Spinal cord (tissue), 9 donors: ENCODE measurements at regions not wholly inside any gene's neighbourhood (a gene's known extent, or its start where the extent isn't known, plus 50 kb on each side); places are given as distances from the start of the nearest gene placed in this dataset.
"Not testable (repeated sequence)": the region's sequence is repeated elsewhere in the genome, so short reads cannot be mapped to it uniquely, and the experiment has no call there.

ENCODE experiments used
- DNase-seq, 6 donors: peaks; one replicate each; pipeline versions ENCODE4 v3.0.0 to v3.0.0-alpha.2; 2013 to 2015; ENCODE audit warnings: low spot score in 6 of 6, low read depth in 4 of 6
- H3K27ac ChIP-seq: one replicate; pipeline ENCODE4 v1.5.1; 2013; ENCODE audit warnings: low read depth, low read length, control low read depth
- H3K27me3 ChIP-seq: one replicate; pipeline ENCODE4 v1.6.1; 2013; ENCODE audit warnings: low read length; ENCODE audit not compliant: control insufficient read depth, insufficient read depth
- H3K36me3 ChIP-seq: one replicate; pipeline ENCODE4 v1.6.1; 2013; ENCODE audit warnings: low read length; ENCODE audit not compliant: control insufficient read depth, insufficient read depth
- H3K4me1 ChIP-seq: one replicate; pipeline ENCODE4 v1.6.1; 2013; ENCODE audit warnings: low read length; ENCODE audit not compliant: control insufficient read depth, insufficient read depth
- H3K4me3 ChIP-seq: one replicate; pipeline ENCODE4 v1.5.1; 2013; ENCODE audit warnings: low read depth, low read length, control low read depth
- H3K9me3 ChIP-seq: one replicate; pipeline ENCODE4 v1.6.1; 2013; ENCODE audit warnings: low read length; ENCODE audit not compliant: control insufficient read depth, insufficient read depth
- WGBS: methylation state at CpG from one replicate; pipeline ENCODE4 v1.1.5; 2013; ENCODE audit warnings: missing lambda C conversion rate; ENCODE audit not compliant: insufficient coverage; 5-methylcytosine and 5-hydroxymethylcytosine counted together
- donor health status: healthy.

DNA sequence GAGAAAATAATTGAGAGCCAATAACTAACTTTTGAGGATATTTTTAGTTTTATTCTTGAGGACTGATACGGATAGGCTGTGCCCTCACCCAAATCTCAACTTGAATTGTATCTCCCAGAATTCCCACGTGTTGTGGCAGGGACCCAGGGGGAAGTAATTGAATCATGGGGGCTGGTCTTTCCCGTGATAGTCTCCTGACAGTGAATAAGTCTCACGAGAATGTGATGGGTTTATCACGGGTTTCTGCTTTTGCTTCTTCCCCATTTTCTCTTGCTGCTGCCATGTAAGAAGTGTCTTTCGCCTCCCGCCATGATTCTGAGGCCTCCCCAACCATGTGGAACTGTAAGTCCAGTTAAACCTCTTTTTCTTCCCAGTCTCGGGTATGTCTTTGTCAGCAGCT is 292.3 kb upstream of the TFAP2D start:
- WGBS = 97% methylated on average over 7 of the region's 8 CpGs
- not testable (repeated sequence) for H3K36me3 ChIP-seq, H3K27me3 ChIP-seq, H3K4me3 ChIP-seq, H3K4me1 ChIP-seq, H3K27ac ChIP-seq, DNase-seq, H3K9me3 ChIP-seq

DNA sequence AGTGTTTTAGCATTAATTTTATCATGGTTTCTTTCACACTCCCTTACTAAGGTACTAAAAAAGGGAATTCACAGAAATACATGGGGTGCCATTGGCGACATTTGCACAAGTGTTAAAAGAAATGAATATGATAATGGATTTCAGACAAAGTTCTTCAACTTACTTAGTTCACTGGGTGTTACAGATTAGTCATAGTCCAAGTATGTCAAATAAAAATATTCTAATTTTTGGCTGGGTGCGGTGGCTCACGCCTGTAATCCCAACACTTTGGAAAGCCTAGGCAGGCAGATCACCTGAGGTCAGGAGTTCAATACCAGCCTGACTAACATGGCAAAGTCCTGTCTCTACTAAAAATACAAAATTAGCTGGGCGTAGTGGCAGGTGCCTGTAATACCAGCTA is 286.1 kb upstream of the TFAP2D start:
- Histone ChIP-seq H3K36me3 (no peaks in the 10 kb centered on the region), H3K4me1 (no peaks in the 10 kb centered on the region), H3K9me3 (no peaks in the 10 kb centered on the region), H3K27me3 (no peaks in the 10 kb centered on the region), H3K4me3 (no peak overlapping the region), H3K27ac (no peak overlapping the region)
- no peak for DNase-seq
- WGBS = 97% methylated on average over 3 of the region's 4 CpGs

DNA sequence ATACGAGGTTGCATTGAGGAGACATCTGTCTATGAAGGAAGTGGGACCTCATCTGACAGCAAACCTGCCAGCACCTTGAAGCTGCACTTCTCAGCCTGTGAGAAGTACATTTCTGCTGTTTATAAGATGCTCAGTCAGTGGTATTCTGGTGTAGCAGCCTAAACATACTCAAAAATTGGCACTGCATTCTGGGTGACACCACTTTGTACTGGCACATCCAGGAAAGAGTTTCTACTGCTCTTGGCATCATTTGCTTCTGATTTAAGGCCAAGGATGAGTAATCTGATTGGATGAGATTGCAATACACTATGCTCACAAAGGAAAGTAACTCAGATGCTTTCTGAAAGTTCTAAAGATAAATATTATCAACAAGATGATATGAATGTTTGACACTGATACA is 275.4 kb upstream of the TFAP2D start:
- Histone ChIP-seq H3K27me3 (no peaks in the 10 kb centered on the region), H3K27ac (no peak overlapping the region), H3K4me1 (no peaks in the 10 kb centered on the region), H3K9me3 (no peaks in the 10 kb centered on the region), H3K4me3 (no peak overlapping the region), H3K36me3 (no peaks in the 10 kb centered on the region)
- no CpG with 5 or more reads among the region's 1 CpG for WGBS
- DNase-seq = peak in 1 of 6 donors; percentile 74

DNA sequence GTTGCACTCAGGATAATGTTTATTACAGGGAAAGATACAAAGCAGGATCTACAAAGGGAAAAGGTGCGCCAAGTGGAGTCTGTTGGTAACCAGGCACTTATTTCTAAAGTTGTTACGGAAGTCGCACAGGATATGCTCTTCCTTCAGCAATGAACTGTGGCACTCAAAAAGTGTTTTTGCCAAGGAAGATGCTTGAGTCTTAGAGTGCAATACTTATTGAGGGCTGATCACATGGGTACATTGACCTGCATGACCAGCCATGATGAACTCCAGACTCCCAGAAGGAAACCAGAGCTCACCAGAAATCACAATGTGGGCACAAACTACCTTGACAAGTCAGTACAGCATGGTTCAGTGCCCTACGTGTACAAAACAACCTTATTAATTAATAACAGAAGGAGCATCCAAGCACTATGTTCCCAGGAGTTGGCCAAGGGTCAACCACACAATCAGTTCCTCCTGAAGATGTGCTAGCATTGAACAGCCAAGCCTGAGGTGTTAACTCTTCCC is 270.7 kb upstream of the TFAP2D start:
- Histone ChIP-seq H3K27me3 (no peaks in the 10 kb centered on the region), H3K4me1 (no peaks in the 10 kb centered on the region), H3K27ac (no peak overlapping the region), H3K4me3 (no peak overlapping the region), H3K9me3 (no peaks in the 10 kb centered on the region), H3K36me3 (no peaks in the 10 kb centered on the region)
- DNase-seq = no peak
- 100% methylated on average over 3 of the region's 4 CpGs for WGBS

DNA sequence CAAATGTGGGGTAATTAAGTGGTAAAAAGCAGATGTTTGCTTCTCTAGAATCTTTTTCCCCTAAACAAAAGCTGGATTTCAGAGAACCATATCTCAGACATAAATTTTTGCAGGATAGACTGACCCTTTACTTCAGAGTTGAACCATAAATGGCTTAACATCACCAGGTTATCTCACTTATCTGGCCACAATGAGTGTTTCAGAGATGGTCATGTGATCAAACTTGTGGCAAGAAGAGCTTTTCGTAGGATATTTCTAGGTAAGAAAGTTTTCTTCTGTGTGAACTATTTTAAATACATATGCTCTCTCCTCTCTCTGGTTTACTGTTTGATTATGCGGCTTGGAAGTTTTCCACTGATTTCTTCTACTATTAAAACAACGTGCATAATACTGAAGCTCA is 270.2 kb upstream of the TFAP2D start:
- Histone ChIP-seq H3K4me3 (no peak overlapping the region), H3K4me1 (no peaks in the 10 kb centered on the region), H3K9me3 (no peaks in the 10 kb centered on the region), H3K36me3 (no peaks in the 10 kb centered on the region), H3K27ac (no peak overlapping the region), H3K27me3 (no peaks in the 10 kb centered on the region)
- no CpG with 5 or more reads among the region's 3 CpGs for WGBS
- no peak for DNase-seq

GRCh38 chr6:50449128-50449527 is 264.2 kb upstream of the TFAP2D start:
- no peak for DNase-seq
- no peaks in the 10 kb centered on the region for H3K9me3 ChIP-seq
- no peaks in the 10 kb centered on the region for H3K4me1 ChIP-seq
- no peak overlapping the region for H3K4me3 ChIP-seq
- no CpG with 5 or more reads among the region's 2 CpGs for WGBS
- no peaks in the 10 kb centered on the region for H3K27me3 ChIP-seq
- H3K27ac ChIP-seq = no peak overlapping the region
- H3K36me3 ChIP-seq = no peaks in the 10 kb centered on the region

DNA sequence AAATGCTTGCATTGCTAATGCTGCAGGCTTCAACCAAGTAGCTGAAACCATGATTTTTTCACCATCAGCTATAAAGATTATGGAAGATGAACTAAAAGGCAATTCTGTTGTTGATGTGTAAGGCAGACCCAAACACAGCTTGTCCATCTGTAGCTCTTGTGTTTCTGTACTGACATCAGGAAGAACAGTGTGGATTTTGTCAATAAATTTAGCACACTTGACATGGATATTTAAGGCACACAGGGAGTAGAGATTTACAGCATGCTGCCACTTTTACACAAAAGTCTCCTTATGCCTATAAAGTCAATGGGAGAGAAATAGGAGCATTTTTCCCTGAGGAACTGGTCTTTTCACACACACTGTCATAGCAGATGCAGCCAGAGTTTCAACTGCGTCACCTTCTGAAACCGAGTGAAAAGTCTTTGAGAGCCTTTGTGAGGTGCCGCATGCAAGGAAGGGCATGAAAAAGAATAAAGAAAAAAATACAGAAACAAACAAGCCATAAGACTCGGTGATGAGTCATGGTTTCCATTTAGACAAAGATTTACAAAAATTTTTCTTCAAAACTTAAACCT is 261.4 kb upstream of the TFAP2D start:
- H3K4me3 ChIP-seq = no peak overlapping the region
- H3K27ac ChIP-seq = no peak overlapping the region
- no peaks in the 10 kb centered on the region for H3K4me1 ChIP-seq
- H3K27me3 ChIP-seq = no peaks in the 10 kb centered on the region
- WGBS = no CpG with 5 or more reads among the region's 4 CpGs
- DNase-seq = peak in 2 of 6 donors; percentile 37 to 62
- H3K9me3 ChIP-seq = no peaks in the 10 kb centered on the region
- no peaks in the 10 kb centered on the region for H3K36me3 ChIP-seq

GRCh38 chr6:50455029-50455428 is 258.3 kb upstream of the TFAP2D start:
- no peaks in the 10 kb centered on the region for H3K27me3 ChIP-seq
- H3K9me3 ChIP-seq = no peaks in the 10 kb centered on the region
- H3K36me3 ChIP-seq = no peaks in the 10 kb centered on the region
- H3K4me3 ChIP-seq = no peak overlapping the region
- DNase-seq = no peak
- H3K27ac ChIP-seq = no peak overlapping the region
- H3K4me1 ChIP-seq = no peaks in the 10 kb centered on the region
- WGBS = 92% methylated on average over 7 of the region's 7 CpGs

DNA sequence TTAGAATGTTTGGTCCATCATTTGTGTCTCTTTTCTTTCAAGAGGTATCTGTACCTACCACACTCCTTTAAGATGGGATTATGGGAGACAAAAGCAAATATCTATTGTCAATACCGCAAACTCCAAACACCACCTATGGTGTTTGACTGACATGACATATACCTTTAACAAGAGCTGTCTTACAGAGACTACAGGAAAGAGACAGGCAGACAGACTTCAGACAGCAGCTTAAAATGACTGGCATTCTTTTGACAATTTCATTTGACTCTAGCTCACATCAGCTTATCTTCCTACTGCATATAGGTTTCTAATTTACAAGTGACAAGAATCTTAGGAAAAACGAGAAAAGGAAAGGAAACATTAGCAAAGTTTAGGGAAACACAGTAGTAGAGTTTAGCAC is 256.0 kb upstream of the TFAP2D start:
- no peak overlapping the region for H3K27ac ChIP-seq
- no peak overlapping the region for H3K4me3 ChIP-seq
- no peaks in the 10 kb centered on the region for H3K9me3 ChIP-seq
- WGBS = 100% methylated on average over 1 of the region's 2 CpGs
- H3K36me3 ChIP-seq = no peaks in the 10 kb centered on the region
- H3K4me1 ChIP-seq = no peaks in the 10 kb centered on the region
- no peaks in the 10 kb centered on the region for H3K27me3 ChIP-seq
- no peak for DNase-seq

GRCh38 chr6:50461696-50462095 is 251.6 kb upstream of the TFAP2D start:
- peak in 1 of 6 donors; percentile 59 for DNase-seq
- Histone ChIP-seq H3K4me3 (no peak overlapping the region), H3K27me3 (no peaks in the 10 kb centered on the region), H3K36me3 (no peaks in the 10 kb centered on the region), H3K9me3 (no peaks in the 10 kb centered on the region), H3K4me1 (no peaks in the 10 kb centered on the region), H3K27ac (no peak overlapping the region)
- WGBS = no CpG with 5 or more reads among the region's 2 CpGs
